Progenitor cell of endocrine pancreas (in vitro differentiated cells): ENCODE measurements at regions not wholly inside any gene's neighbourhood (a gene's known extent, or its start where the extent isn't known, plus 50 kb on each side); places are given as distances from the start of the nearest gene placed in this dataset.

Experiments used
- DNase-seq: peaks from one replicate; pipeline ENCODE4 v3.0.0; 2021; ENCODE audit warnings: low spot score; ENCODE audit not compliant: unreplicated experiment
- H3K27ac Mint-ChIP-seq: 2 replicates; pipeline ENCODE4 v1.8.0; 2021; ENCODE audit warnings: mild to moderate bottlenecking, moderate library complexity, mixed read lengths
- H3K27me3 Mint-ChIP-seq: 2 replicates; pipeline ENCODE4 v1.8.0; 2021; ENCODE audit warnings: mixed read lengths
- H3K36me3 Mint-ChIP-seq: 2 replicates; pipeline ENCODE4 v1.8.0; 2022; ENCODE audit warnings: mixed read lengths; ENCODE audit not compliant: insufficient read depth
- H3K4me1 Mint-ChIP-seq: 2 replicates; pipeline ENCODE4 v1.8.0; 2021; ENCODE audit warnings: low read depth, mixed read lengths
- H3K4me3 Mint-ChIP-seq: 2 replicates; pipeline ENCODE4 v1.8.0; 2021; ENCODE audit warnings: low read depth, mild to moderate bottlenecking, moderate library complexity, mixed read lengths
- H3K9me3 Mint-ChIP-seq: 2 replicates; pipeline ENCODE4 v1.8.0; 2021; ENCODE audit warnings: low read depth, mixed read lengths
- TF ChIP-seq, protein P1 (sequence below): fragments of 200-600 bp; sonication (generic); IDR thresholded peaks from one replicate; pipeline ENCODE4 v1.5.0; 2021; ENCODE audit warnings: antibody characterized with exemption, mild to moderate bottlenecking; ENCODE audit not compliant: unreplicated experiment

DNA sequence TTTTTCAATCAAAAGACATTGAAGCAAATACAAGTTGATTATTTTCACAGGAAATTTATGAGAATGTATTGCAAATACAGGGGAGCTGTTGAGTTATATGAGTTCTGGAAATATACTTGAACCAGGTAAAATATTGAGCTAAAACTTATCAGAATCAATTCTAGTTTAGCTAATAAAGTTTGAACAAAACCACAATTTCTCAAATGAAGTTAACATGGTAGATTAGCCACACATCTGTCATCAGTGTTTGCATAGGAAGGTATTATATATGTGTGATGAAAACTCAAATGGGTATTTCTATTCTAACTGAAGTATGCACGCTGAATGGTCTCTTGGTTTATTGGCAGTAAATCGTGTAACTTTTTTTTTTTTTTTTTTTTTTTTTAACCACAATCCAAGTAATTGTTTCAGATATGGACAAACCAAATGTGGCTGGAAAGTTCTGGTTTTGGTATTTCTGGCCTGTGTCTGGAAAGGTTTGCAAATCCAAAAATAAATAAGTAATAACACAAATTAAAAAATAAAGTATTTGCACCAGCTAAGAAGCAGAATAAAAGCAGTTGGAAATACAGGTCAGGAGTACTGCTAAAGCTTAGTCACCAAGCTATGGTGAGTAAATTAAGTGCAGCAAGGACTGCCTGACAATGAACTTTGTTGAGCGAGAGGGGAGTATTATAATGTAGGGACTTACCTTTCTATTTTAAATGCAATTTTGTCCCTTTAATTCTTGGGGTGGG lies 479.1 kb upstream of the FANCL start:
- Mint-ChIP-seq H3K4me1 (no peaks in the 10 kb centered on the region), H3K4me3 (no peak overlapping the region), H3K27me3 (no peaks in the 10 kb centered on the region), H3K9me3 (no peaks in the 10 kb centered on the region), H3K27ac (no peak overlapping the region), H3K36me3 (no peaks in the 10 kb centered on the region)
- TF ChIP-seq, protein P1, sequence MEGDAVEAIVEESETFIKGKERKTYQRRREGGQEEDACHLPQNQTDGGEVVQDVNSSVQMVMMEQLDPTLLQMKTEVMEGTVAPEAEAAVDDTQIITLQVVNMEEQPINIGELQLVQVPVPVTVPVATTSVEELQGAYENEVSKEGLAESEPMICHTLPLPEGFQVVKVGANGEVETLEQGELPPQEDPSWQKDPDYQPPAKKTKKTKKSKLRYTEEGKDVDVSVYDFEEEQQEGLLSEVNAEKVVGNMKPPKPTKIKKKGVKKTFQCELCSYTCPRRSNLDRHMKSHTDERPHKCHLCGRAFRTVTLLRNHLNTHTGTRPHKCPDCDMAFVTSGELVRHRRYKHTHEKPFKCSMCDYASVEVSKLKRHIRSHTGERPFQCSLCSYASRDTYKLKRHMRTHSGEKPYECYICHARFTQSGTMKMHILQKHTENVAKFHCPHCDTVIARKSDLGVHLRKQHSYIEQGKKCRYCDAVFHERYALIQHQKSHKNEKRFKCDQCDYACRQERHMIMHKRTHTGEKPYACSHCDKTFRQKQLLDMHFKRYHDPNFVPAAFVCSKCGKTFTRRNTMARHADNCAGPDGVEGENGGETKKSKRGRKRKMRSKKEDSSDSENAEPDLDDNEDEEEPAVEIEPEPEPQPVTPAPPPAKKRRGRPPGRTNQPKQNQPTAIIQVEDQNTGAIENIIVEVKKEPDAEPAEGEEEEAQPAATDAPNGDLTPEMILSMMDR: no peak
- no peak for DNase-seq

DNA sequence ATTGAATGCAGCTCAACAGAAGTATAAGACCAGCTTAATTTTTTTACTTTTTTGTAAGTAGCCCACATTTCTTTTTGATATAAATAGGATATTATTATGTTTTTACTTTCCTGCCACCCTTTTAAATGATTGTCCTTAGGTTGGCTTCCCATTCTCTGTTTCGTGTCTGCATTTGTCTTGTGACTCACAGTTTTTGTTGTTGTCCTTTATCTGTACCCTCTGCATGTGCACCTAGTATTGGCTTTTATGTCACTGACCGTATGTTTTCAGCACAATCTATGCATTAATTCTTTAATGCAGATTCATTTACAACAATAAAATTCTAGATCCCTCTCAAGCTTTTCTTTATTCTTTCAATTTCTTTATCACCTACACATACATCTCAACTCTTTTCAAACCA lies 474.2 kb upstream of the FANCL start:
- H3K27ac Mint-ChIP-seq: no peak overlapping the region
- no peaks in the 10 kb centered on the region for H3K4me1 Mint-ChIP-seq
- H3K9me3 Mint-ChIP-seq: no peaks in the 10 kb centered on the region
- no peak for DNase-seq
- TF ChIP-seq, protein P1: no peak
- H3K36me3 Mint-ChIP-seq: no peaks in the 10 kb centered on the region
- H3K27me3 Mint-ChIP-seq: no peaks in the 10 kb centered on the region
- H3K4me3 Mint-ChIP-seq: no peak overlapping the region

DNA sequence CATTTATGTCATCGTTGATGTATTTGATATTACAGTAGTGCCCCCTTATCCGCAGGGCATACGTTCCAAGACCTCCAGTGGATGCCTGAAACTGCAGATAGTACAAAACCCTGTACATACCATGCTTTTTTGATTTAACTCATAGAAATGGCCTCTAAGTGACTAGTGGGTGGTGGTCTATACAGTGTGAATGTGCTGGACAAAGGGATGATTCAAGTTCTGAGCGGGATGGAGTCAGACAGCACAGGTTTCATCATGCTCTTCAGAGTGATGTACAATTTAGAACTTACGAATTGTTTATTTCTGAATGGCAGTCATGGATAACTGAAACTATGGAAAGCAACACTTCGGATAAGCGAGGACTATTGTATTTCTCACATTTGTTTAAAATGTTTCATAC lies 473.1 kb upstream of the FANCL start:
- DNase-seq: no peak
- Mint-ChIP-seq H3K36me3 (no peaks in the 10 kb centered on the region), H3K27ac (no peak overlapping the region), H3K4me3 (no peak overlapping the region), H3K9me3 (no peaks in the 10 kb centered on the region), H3K4me1 (no peaks in the 10 kb centered on the region), H3K27me3 (no peaks in the 10 kb centered on the region)
- TF ChIP-seq, protein P1: no peak

DNA sequence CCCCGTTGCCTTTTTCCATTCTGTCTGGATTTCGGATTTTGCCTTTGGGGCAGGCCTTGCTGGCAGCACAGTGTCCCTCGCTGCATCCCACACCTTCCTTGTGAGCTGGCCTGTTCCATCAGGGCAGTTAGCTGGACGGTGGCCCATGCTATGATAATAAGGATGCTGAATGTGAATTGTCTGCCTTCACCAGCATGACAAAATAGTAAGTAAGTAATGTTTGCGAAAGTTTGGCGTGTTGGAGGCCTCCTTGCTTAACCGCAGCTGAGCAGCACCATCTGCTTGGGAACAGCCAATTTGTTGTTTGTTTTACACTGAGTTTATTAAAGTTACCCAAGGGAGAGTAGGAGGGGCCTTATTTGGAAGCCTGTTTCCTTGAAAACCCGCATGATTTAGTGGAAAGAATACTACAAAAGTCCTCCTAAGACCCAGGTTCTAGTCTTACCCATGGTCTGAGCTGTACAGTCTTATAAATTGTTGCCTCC lies 469.7 kb upstream of the FANCL start:
- TF ChIP-seq, protein P1: no peak
- Mint-ChIP-seq H3K9me3 (no peaks in the 10 kb centered on the region), H3K36me3 (no peaks in the 10 kb centered on the region), H3K4me1 (no peaks in the 10 kb centered on the region), H3K4me3 (no peak overlapping the region), H3K27ac (no peak overlapping the region), H3K27me3 (no peaks in the 10 kb centered on the region)
- DNase-seq: no peak

DNA sequence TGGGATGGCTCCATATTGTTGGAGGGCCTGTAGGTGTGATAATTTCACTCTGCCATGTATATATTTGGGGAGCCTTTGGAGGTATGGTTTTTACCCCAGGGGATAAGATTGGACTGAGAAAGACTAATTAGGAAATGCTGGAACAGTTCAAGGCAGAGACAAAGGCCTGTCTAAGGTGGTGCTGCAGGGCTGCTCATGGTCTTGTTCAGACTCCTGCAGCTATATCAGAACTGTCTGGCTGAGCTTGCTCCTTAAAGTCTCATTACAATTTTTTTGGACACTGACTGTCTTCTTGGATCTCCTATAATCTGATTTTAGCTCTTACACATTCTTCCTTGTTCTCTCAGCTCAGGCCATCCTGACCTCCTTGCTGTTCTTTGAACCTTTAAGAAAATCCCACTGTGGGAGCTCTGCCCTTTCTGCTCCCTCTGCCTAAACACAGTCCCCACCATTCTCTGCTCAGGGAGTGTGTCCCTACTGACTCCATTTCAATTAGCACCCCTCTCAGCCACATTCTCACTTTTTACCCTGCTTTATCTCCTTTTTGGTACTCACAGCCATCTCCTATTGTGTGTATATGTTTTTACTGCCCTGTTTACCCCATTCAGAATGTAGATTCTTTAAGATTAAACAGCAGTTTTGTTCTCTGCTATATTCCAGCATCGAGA lies 468.7 kb upstream of the FANCL start:
- H3K4me3 Mint-ChIP-seq: no peak overlapping the region
- no peaks in the 10 kb centered on the region for H3K9me3 Mint-ChIP-seq
- no peaks in the 10 kb centered on the region for H3K27me3 Mint-ChIP-seq
- no peaks in the 10 kb centered on the region for H3K4me1 Mint-ChIP-seq
- no peak for DNase-seq
- no peaks in the 10 kb centered on the region for H3K36me3 Mint-ChIP-seq
- no peak overlapping the region for H3K27ac Mint-ChIP-seq
- TF ChIP-seq, protein P1: no peak
